Chondrocyte (in vitro differentiated cells): ENCODE measurements at regions not wholly inside any gene's neighbourhood (a gene's known extent, or its start where the extent isn't known, plus 50 kb on each side); places are given as distances from the start of the nearest gene placed in this dataset.

Source experiments
- DNase-seq: peaks from one replicate; pipeline ENCODE4 v3.0.0; 2021; ENCODE audit warnings: mixed read lengths, low spot score
- H3K27ac Mint-ChIP-seq: one replicate; pipeline ENCODE4 v1.8.0; 2021; ENCODE audit warnings: mild to moderate bottlenecking, moderate library complexity, mixed read lengths; ENCODE audit not compliant: unreplicated experiment
- H3K27me3 Mint-ChIP-seq: 2 replicates; pipeline ENCODE4 v1.8.0; 2021; ENCODE audit warnings: low read depth, mixed read lengths
- H3K36me3 Mint-ChIP-seq: 2 replicates; pipeline ENCODE4 v1.8.0; 2021; ENCODE audit warnings: low read depth, mixed read lengths
- H3K4me1 Mint-ChIP-seq: 2 replicates; pipeline ENCODE4 v1.8.0; 2021; ENCODE audit warnings: low read depth, mild to moderate bottlenecking, mixed read lengths
- H3K4me3 Mint-ChIP-seq: one replicate; pipeline ENCODE4 v1.8.0; 2021; ENCODE audit warnings: mild to moderate bottlenecking, moderate library complexity, mixed read lengths; ENCODE audit not compliant: unreplicated experiment
- H3K9me3 Mint-ChIP-seq: 2 replicates; pipeline ENCODE4 v1.8.0; 2021; ENCODE audit warnings: low read depth, mixed read lengths
- CTCF ChIP-seq: fragments of 200-600 bp; sonication (generic); IDR thresholded peaks from 2 replicates; pipeline ENCODE4 v1.5.0; 2021; ENCODE audit warnings: antibody characterized with exemption, mild to moderate bottlenecking, moderate library complexity

- no peaks in the 10 kb centered on the region for H3K27me3 Mint-ChIP-seq
- peaks cover 16% of the 10 kb centered on the region for H3K4me1 Mint-ChIP-seq
- H3K27ac Mint-ChIP-seq = no peak overlapping the region
- peaks cover 2% of the 10 kb centered on the region for H3K9me3 Mint-ChIP-seq
- no peaks in the 10 kb centered on the region for H3K36me3 Mint-ChIP-seq
- no peak for TF ChIP-seq CTCF
- no peak overlapping the region for H3K4me3 Mint-ChIP-seq
- DNase-seq = no peak
Observed at GRCh38 chr10:53402594-53402993, 630.0 kb upstream of the MBL2 start.

GRCh38 chr10:53401536-53401935 lies 629.0 kb upstream of the MBL2 start:
- Mint-ChIP-seq H3K27me3 (no peaks in the 10 kb centered on the region), H3K36me3 (no peaks in the 10 kb centered on the region), H3K9me3 (peaks cover 4% of the 10 kb centered on the region), H3K27ac (no peak overlapping the region), H3K4me1 (peaks cover 12% of the 10 kb centered on the region), H3K4me3 (no peak overlapping the region)
- no peak for DNase-seq
- no peak for TF ChIP-seq CTCF

- H3K27me3 Mint-ChIP-seq = no peaks in the 10 kb centered on the region
- DNase-seq = no peak
- TF ChIP-seq CTCF = no peak
- no peak overlapping the region for H3K27ac Mint-ChIP-seq
- no peak overlapping the region for H3K4me3 Mint-ChIP-seq
- H3K36me3 Mint-ChIP-seq = no peaks in the 10 kb centered on the region
- H3K9me3 Mint-ChIP-seq = peaks cover 25% of the 10 kb centered on the region
- no peaks in the 10 kb centered on the region for H3K4me1 Mint-ChIP-seq
Observed at GRCh38 chr10:53396876-53397275, 624.3 kb upstream of the MBL2 start.

- H3K4me3 Mint-ChIP-seq = no peak overlapping the region
- no peaks in the 10 kb centered on the region for H3K4me1 Mint-ChIP-seq
- no peak for DNase-seq
- H3K27ac Mint-ChIP-seq = no peak overlapping the region
- H3K9me3 Mint-ChIP-seq = peaks cover 22% of the 10 kb centered on the region
- H3K36me3 Mint-ChIP-seq = no peaks in the 10 kb centered on the region
- no peaks in the 10 kb centered on the region for H3K27me3 Mint-ChIP-seq
- TF ChIP-seq CTCF = no peak
Observed at GRCh38 chr10:53395449-53395848, 622.9 kb upstream of the MBL2 start.

- no peaks in the 10 kb centered on the region for H3K27me3 Mint-ChIP-seq
- H3K36me3 Mint-ChIP-seq = no peaks in the 10 kb centered on the region
- no peak for TF ChIP-seq CTCF
- H3K9me3 Mint-ChIP-seq = no peaks in the 10 kb centered on the region
- no peak for DNase-seq
- no peak overlapping the region for H3K27ac Mint-ChIP-seq
- H3K4me1 Mint-ChIP-seq = peaks cover 12% of the 10 kb centered on the region
- H3K4me3 Mint-ChIP-seq = no peak overlapping the region
Observed at GRCh38 chr10:53387562-53387961, 615.0 kb upstream of the MBL2 start.
